HG03135 (cell line): ENCODE measurements at regions not wholly inside any gene's neighbourhood (a gene's known extent, or its start where the extent isn't known, plus 50 kb on each side); places are given as distances from the start of the nearest gene placed in this dataset.

Experiments used
- ATAC-seq: cut with Tn5 transposase; IDR thresholded peaks from one replicate; pipeline ENCODE4 v1.9.1; 2021; ENCODE audit warnings: mild to moderate bottlenecking, moderate library complexity; ENCODE audit not compliant: unreplicated experiment

DNA sequence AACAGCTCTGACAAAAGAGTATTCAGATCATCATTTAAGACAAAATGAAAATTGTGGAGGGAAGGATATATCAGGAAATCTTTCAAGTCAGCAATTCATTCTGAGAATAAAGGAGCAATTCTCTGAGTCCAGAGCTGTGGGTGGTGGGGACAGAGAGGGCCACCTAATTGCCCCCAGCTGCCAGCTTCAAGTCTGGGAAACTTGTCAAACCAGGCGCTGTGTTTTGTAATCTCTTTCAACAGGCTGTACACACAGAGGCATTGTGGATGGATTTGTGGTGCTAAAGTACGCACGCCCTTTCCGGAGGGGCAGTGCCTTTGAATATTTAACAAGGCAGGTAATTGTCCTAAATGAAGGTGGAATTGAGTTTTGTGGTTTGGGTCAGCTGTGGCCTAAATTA is 591.1 kb upstream of the BOD1L1 start:
- ATAC-seq, result no peak

DNA sequence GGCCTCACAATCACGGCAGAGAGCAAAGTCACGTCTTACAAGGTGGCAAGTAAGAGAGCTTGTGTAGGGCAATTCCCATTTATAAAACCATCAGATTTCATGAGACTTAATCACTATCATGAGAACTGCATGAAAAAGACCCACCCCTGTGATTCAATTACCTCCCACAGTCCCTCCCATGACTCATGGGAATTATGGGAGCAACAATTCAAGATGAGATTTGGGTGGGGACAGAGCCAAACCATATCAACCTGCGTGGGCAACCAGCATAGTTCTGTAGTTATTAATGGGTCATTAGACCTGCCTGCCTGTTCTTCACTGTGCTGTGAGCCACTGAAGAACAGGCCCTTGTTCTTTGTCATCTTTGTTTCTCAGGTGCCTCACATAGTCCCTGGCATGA is 593.7 kb upstream of the BOD1L1 start:
- ATAC-seq, result no peak

DNA sequence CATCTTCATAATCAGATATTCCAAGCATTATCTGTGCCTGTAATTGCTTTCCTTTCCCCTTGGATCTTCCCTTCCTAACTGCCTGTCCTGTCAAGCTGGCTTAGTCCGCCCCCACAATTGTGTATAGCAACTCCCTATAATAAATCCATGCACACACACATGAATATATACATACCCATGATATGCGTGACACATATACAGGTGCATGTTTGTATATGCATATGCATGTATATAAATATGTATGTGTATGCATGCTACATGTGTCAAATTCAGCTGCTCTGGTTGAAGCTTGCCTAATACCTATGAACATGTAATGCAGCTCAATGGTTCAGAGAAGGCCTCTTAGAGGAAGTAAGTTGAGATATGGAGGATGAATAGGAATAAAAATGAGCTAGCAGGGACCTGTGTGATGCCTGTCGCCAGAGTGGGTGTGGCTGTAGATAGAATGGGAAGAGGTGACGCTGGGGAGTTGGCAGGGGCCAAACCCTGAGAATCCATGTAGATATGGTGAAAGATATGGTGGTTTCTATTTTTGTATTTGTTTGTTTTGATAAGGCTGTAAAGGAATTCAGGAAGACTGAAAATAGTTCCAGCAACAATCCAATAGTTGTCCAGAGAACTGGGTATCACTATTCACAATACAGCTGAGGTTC is 595.0 kb upstream of the BOD1L1 start:
- ATAC-seq, result no peak

- no peak for ATAC-seq
Measured at GRCh38 chr4:14223461-14223860, 595.9 kb upstream of the BOD1L1 start.

DNA sequence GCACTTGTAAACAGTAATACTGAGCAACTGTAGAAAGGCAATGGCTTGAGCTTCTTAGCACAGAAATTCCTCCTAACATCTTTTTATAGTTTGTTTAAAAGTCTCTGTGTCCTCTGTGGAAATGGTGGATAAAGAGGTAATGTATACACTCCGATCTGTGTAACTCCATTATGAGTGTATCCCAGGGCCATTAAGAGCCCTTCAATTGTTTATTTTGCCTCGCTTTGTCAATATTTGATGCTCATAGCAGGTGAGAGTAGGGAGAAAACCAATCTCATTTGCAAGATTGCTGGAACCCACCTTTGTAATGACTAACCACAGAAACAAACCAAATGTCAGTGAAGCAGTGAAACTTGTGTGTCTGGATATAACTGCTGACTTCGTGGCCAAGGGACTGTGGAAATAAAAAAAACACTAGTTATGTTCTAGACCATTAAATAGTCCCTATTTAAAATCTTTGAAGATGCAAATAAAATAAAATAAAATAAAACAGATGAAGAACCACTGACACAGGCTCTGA is 598.2 kb upstream of the BOD1L1 start:
- ATAC-seq, result no peak

- ATAC-seq, result no peak
Measured at GRCh38 chr4:14233126-14233525, 605.6 kb upstream of the BOD1L1 start.

DNA sequence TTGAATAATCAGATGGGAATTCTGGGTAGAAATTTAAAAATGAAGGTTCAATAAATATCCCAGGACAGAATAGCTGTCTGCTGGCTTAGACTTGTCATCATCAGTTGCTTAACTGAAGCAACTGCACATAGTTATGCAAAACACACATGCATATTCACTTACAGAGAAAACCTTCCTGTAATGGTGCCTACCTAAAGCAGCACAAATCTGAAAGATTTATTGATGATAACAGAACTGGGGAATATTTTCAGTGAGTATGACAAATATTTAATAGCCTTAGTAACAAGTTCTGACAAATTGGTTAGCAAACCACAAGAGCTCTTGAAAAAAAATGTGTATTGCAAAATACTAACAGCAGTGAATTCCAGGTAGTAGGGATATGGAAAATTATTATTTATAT is 606.8 kb upstream of the BOD1L1 start:
- no peak for ATAC-seq

- ATAC-seq, result no peak
Measured at GRCh38 chr4:14236359-14236758, 608.8 kb upstream of the BOD1L1 start.

DNA sequence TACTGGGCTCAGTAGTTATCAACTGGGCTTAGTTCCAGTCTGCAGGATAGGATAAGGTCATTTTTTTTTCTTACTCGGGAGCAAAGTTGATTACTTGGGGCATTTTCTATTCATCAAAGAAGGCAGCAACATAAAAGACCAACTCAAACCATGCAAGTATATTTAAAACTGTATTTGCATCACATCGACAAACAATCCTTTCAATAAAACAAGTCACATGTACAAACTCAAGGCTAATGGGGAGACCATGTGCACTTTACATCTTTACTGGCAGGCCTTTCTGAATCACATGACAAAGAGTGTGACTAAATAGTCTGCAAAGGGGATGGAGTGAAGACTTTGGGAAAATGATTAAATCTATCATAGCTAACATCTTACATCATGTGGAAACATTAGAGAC is 610.4 kb upstream of the BOD1L1 start:
- no peak for ATAC-seq

DNA sequence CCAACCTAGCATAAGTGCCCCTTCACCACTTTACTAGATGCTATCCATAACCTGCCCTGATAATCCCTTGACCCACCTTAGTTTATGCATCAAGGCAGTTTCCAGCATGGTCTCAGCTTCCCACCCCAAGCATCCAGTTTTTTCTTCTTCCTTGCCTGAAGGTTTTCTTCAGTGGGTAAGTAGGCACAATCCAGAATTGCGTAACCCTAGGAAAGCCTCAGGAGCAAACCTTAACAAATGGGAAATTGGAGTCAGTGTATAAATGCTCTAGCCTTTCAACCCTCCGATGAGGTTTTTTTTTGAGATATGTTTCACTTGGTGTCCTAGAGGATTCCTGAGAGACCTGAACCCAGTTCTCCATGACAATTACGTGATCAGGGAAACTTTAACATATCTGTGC is 614.0 kb upstream of the BOD1L1 start:
- no peak for ATAC-seq

DNA sequence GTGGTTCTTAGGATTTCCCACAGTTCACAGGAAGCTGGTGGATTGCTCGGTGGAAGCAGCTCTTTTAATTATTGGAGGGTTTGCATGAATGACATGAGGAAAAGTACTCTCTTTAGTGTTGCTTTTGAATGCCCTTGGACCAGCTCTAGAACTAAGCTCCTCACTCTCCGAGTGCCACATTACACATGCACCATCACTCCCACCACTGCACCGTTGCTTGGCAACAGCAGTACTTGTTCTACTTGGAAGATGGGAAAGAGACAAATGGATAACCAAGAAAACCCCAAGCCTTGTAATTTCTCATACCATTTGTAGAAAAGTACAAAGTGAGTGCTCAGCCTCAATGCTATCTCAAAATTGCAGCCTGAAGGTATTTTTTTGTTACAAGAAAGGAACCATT is 620.2 kb upstream of the BOD1L1 start:
- no peak for ATAC-seq

- no peak for ATAC-seq
Measured at GRCh38 chr4:14249226-14249625, 621.7 kb upstream of the BOD1L1 start.

DNA sequence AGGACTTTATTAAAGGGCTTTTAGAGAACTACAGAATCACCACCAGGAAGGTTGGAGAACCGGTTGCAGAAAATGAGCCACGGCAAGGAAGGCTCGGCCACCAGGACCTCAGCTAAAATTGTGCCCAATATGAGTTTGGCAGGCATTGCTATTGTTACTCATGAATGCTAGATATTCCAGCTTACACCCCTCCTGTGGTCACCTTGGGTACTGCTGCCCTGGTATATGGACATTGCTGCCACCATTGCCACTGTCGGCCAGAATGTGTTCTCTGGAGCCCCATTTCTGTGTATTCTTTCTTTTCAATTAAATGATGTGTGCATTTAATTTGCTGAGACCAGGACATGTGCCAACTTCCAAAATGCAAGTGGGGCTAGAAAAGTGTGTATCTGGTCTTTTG is 626.7 kb upstream of the BOD1L1 start:
- peak; percentile 63 for ATAC-seq

DNA sequence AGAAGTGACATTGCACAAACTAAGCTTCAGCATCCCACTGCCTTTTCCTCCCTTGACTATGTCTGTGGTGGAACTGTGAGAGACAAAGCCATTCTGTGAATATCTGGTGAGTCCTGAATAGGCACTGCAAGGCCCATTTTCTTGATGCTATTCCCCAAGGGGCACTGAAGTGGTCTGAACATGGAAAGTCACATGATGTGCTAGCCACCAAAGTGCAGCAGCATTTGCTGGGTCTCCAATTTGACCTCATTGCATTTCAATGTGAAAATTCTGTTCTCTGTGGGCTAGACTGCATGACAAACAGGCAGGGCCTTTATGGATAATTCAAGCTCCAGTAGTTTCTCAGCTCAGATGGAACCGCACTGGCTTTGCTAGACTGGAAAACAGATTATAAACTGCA is 627.4 kb upstream of the BOD1L1 start:
- ATAC-seq, result no peak

- ATAC-seq, result no peak
Measured at GRCh38 chr4:14257903-14258302, 630.4 kb upstream of the BOD1L1 start.

- no peak for ATAC-seq
Measured at GRCh38 chr4:14259936-14260335, 632.4 kb upstream of the BOD1L1 start.

- ATAC-seq, result no peak
Measured at GRCh38 chr4:14260591-14260990, 633.1 kb upstream of the BOD1L1 start.

DNA sequence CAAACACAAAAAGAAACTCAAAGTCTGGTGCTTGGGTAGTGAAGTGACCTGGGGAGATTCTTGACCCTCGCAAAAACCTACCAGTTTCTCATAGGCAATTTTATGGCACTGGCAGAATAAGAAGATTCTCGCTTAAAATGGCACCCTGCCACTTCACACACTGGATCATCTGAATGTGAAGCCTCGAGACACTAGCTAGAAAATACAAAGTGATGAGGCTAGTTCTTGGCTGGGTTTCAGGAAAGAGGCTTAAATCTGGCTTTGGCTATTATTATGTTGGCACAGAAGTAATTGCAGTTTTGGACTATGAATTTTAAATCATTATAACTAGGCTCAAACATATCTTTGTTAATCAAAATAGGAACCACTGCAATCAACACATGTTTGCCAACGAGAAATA is 634.7 kb upstream of the BOD1L1 start:
- ATAC-seq, result no peak

DNA sequence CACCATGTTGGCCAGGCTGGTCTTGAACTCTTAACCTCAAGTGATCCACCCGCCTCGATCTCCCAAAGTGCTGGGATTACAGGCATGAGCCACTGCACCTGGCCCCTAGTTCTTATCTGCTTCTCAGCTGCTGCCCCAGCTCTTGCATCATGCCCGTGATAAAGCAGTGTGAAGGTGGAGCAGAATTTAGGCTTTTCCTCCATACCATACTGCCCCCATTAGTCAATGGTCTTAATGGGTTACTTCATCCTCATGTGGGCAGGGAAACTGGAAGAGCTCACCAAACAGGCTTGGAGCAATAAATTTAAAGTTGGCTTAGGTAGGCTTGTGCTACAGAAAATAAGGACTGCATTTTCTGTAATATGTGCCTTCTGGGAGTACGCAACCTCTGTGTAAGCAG is 636.9 kb upstream of the BOD1L1 start:
- no peak for ATAC-seq

DNA sequence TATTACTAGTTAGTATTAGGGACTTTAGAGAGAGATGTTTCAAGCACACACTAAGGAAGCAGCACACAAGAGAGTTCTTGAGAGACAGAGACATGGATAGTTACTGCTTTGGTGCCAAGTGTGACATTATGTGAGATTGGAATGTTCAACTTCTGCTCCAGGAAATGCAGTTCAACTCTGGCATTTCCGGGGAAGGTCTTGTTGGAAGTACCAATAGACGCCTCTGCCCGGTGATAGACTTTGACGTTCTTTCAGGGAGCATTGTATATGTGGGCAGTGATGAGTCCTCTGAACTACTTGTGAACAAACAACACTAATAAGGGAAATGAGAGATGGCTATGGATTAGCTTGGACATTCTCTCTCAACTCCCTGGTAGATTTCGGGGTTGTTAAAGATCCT is 638.1 kb upstream of the BOD1L1 start:
- no peak for ATAC-seq

DNA sequence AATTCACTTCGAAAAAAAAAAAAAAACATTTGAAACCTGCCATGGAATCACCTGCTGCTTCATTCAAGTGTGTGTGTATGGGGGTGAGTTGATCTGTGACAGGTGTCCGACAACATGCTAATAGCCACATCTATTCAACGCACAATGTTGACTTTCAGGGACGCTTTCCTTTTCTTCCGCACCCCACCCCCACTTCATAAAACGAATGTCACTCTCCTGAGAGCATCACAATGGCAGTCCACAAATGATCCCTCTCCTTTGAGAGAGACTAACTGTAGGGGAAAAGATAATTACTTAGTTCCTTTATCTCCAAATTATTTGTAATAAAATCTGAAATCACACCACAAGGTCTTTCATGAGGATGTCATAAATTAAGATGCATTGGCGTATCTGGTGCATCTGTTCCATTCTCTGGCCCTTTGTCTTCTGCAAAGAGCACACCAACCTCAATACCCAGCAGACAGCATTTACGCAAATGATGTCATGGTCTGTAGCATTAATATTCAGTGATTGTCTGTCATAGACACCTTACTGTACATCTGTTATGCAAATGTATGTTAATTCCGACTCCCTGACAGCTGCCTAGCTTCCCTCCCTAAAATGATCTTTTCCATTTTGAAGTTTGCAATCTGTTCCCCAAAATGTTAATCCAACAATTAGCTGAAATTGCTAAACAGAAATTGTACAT is 640.0 kb upstream of the BOD1L1 start:
- ATAC-seq, result no peak

GRCh38 chr4:14269824-14270223 is 642.3 kb upstream of the BOD1L1 start:
- no peak for ATAC-seq

- no peak for ATAC-seq
Measured at GRCh38 chr4:14272206-14272605, 644.7 kb upstream of the BOD1L1 start.
